IPS DF 6.9 (cell line): ENCODE measurements at regions not wholly inside any gene's neighbourhood (a gene's known extent, or its start where the extent isn't known, plus 50 kb on each side); places are given as distances from the start of the nearest gene placed in this dataset.
"Not testable (repeated sequence)": the region's sequence is repeated elsewhere in the genome, so short reads cannot be mapped to it uniquely, and the experiment has no call there.

Source experiments
- DNase-seq: peaks from one replicate; pipeline ENCODE4 v3.0.0-alpha.2; 2013; ENCODE audit warnings: low read depth, low spot score
- H3K27ac ChIP-seq: one replicate; pipeline ENCODE4 v1.5.1; 2013; ENCODE audit warnings: low read length, control low read depth
- H3K27me3 ChIP-seq: 2 replicates; pipeline ENCODE4 v1.6.1; 2013; ENCODE audit warnings: mild to moderate bottlenecking, low read length; ENCODE audit not compliant: control insufficient read depth, insufficient read depth
- H3K36me3 ChIP-seq: 2 replicates; pipeline ENCODE4 v1.6.1; 2013; ENCODE audit warnings: low read length; ENCODE audit not compliant: control insufficient read depth, insufficient read depth
- H3K4me1 ChIP-seq: 2 replicates; pipeline ENCODE4 v1.6.1; 2013; ENCODE audit warnings: low read length; ENCODE audit not compliant: control insufficient read depth, insufficient read depth
- H3K4me3 ChIP-seq: 2 replicates; pipeline ENCODE4 v1.5.1; 2013; ENCODE audit warnings: mild to moderate bottlenecking, low read length
- H3K9me3 ChIP-seq: 2 replicates; pipeline ENCODE4 v1.6.1; 2013; ENCODE audit warnings: low read length, inconsistent platforms; ENCODE audit not compliant: control insufficient read depth, insufficient read depth
- WGBS: extraction: QIAGEN DNeasy Blood & Tissue Kit; methylation state at CpG from one replicate; pipeline ENCODE4 v1.1.7; 2013; ENCODE audit warnings: mixed read lengths, missing lambda C conversion rate; ENCODE audit not compliant: insufficient read length, insufficient coverage; 5-methylcytosine and 5-hydroxymethylcytosine counted together

GRCh38 chr1:78737241-78737640 lies 87.6 kb downstream of the IFI44 start:
- no peaks in the 10 kb centered on the region for H3K36me3 ChIP-seq
- no peak overlapping the region for H3K27ac ChIP-seq
- no peak for DNase-seq
- no peaks in the 10 kb centered on the region for H3K27me3 ChIP-seq
- WGBS: no CpG with 5 or more reads among the region's 1 CpG
- H3K4me3 ChIP-seq: no peak overlapping the region
- H3K4me1 ChIP-seq: no peaks in the 10 kb centered on the region
- H3K9me3 ChIP-seq: no peaks in the 10 kb centered on the region

GRCh38 chr1:78743626-78744025 lies 94.0 kb downstream of the IFI44 start:
- Histone ChIP-seq H3K4me1 (no peaks in the 10 kb centered on the region), H3K4me3 (no peak overlapping the region), H3K9me3 (no peaks in the 10 kb centered on the region), H3K27ac (no peak overlapping the region), H3K36me3 (no peaks in the 10 kb centered on the region), H3K27me3 (no peaks in the 10 kb centered on the region)
- WGBS: no CpG with 5 or more reads among the region's 1 CpG
- no peak for DNase-seq

- no peak for DNase-seq
- no peaks in the 10 kb centered on the region for H3K4me1 ChIP-seq
- H3K36me3 ChIP-seq: no peaks in the 10 kb centered on the region
- H3K4me3 ChIP-seq: no peak overlapping the region
- H3K9me3 ChIP-seq: no peaks in the 10 kb centered on the region
- no peak overlapping the region for H3K27ac ChIP-seq
- H3K27me3 ChIP-seq: no peaks in the 10 kb centered on the region
Measured at GRCh38 chr1:78745111-78745510, 95.5 kb downstream of the IFI44 start.

- not testable (repeated sequence) for DNase-seq, H3K9me3 ChIP-seq, H3K27me3 ChIP-seq, H3K36me3 ChIP-seq, H3K27ac ChIP-seq, H3K4me3 ChIP-seq, H3K4me1 ChIP-seq
- no CpG with 5 or more reads among the region's 2 CpGs for WGBS
Measured at GRCh38 chr1:78753679-78754078, 104.0 kb downstream of the IFI44 start.

GRCh38 chr1:78755986-78756385 lies 106.4 kb downstream of the IFI44 start:
- Histone ChIP-seq H3K4me3 (no peak overlapping the region), H3K9me3 (no peaks in the 10 kb centered on the region), H3K4me1 (no peaks in the 10 kb centered on the region), H3K27ac (no peak overlapping the region), H3K36me3 (no peaks in the 10 kb centered on the region), H3K27me3 (no peaks in the 10 kb centered on the region)
- no peak for DNase-seq

GRCh38 chr1:78758506-78758905 lies 108.9 kb downstream of the IFI44 start:
- H3K27ac ChIP-seq: no peak overlapping the region
- H3K9me3 ChIP-seq: no peaks in the 10 kb centered on the region
- H3K4me3 ChIP-seq: no peak overlapping the region
- no peaks in the 10 kb centered on the region for H3K4me1 ChIP-seq
- H3K36me3 ChIP-seq: no peaks in the 10 kb centered on the region
- no peaks in the 10 kb centered on the region for H3K27me3 ChIP-seq
- no peak for DNase-seq
- no CpG with 5 or more reads among the region's 4 CpGs for WGBS

- no peak overlapping the region for H3K4me3 ChIP-seq
- no peaks in the 10 kb centered on the region for H3K9me3 ChIP-seq
- no CpG with 5 or more reads among the region's 3 CpGs for WGBS
- H3K27me3 ChIP-seq: no peaks in the 10 kb centered on the region
- H3K36me3 ChIP-seq: no peaks in the 10 kb centered on the region
- no peak overlapping the region for H3K27ac ChIP-seq
- no peaks in the 10 kb centered on the region for H3K4me1 ChIP-seq
- DNase-seq: no peak
Measured at GRCh38 chr1:78759881-78760280, 110.2 kb downstream of the IFI44 start.

- H3K4me1 ChIP-seq: no peaks in the 10 kb centered on the region
- no peaks in the 10 kb centered on the region for H3K9me3 ChIP-seq
- H3K4me3 ChIP-seq: no peak overlapping the region
- no peak overlapping the region for H3K27ac ChIP-seq
- no peaks in the 10 kb centered on the region for H3K36me3 ChIP-seq
- no peaks in the 10 kb centered on the region for H3K27me3 ChIP-seq
- DNase-seq: no peak
- WGBS: no CpG with 5 or more reads among the region's 2 CpGs
Measured at GRCh38 chr1:78760858-78761257, 111.2 kb downstream of the IFI44 start.

GRCh38 chr1:78762113-78762512 lies 112.5 kb downstream of the IFI44 start:
- Histone ChIP-seq H3K27ac (no peak overlapping the region), H3K27me3 (no peaks in the 10 kb centered on the region), H3K36me3 (no peaks in the 10 kb centered on the region), H3K4me1 (no peaks in the 10 kb centered on the region), H3K9me3 (no peaks in the 10 kb centered on the region), H3K4me3 (no peak overlapping the region)
- WGBS: no CpG with 5 or more reads among the region's 4 CpGs
- DNase-seq: no peak

DNA sequence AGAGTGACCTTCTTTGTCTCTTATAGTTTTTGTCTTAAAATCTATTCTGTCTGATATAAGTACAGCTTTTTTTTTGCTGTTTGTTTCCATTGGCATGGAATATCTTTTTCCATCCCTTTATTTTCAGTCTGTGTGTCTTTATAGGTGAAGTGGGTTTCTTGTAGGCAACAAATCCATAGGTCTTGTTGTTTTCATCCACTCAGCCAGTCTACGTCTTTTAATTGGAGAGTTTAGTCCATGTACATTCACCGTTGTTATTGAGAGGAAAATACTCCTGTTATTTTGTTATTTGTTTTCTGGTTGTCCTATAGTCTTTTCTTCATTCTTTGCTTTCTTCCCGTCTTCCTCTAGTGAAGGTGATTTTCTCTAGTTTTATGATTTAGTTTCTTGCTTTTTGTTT lies 115.9 kb downstream of the IFI44 start:
- DNase-seq: no peak
- no peaks in the 10 kb centered on the region for H3K36me3 ChIP-seq
- no CpG with 5 or more reads among the region's 3 CpGs for WGBS
- H3K27ac ChIP-seq: no peak overlapping the region
- no peaks in the 10 kb centered on the region for H3K27me3 ChIP-seq
- no peaks in the 10 kb centered on the region for H3K9me3 ChIP-seq
- H3K4me1 ChIP-seq: no peaks in the 10 kb centered on the region
- H3K4me3 ChIP-seq: no peak overlapping the region

DNA sequence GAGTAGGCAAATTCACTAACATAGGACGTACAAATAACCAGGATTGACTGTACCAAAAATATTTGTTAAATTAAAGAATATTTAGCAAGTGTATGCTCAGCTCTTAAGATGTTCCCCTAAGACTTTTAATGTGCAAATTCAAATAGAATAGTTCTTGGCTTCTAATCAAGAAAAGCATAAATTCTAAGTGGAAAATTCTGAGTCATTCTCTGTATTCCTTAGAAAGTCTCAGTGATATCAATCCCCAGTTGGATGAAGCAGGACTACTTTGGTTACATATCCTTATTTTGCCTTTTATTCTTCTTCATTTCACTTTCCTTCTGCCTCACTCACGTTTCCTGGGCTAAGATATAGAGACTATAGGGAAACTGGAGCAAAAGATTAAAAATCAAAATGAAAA lies 130.2 kb downstream of the IFI44 start:
- Histone ChIP-seq H3K9me3 (no peaks in the 10 kb centered on the region), H3K27ac (no peak overlapping the region), H3K27me3 (no peaks in the 10 kb centered on the region), H3K36me3 (no peaks in the 10 kb centered on the region), H3K4me3 (no peak overlapping the region), H3K4me1 (no peaks in the 10 kb centered on the region)
- no CpG with 5 or more reads among the region's 2 CpGs for WGBS
- DNase-seq: no peak
